Mesenchymal stem cell (in vitro differentiated cells and primary cell): ENCODE measurements at regions not wholly inside any gene's neighbourhood (a gene's known extent, or its start where the extent isn't known, plus 50 kb on each side); places are given as distances from the start of the nearest gene placed in this dataset.

Experiments used
- DNase-seq: peaks from one replicate; pipeline ENCODE4 v3.0.0-alpha.2; 2013
- H2AFZ ChIP-seq: one replicate; pipeline ENCODE4 v1.6.1; 2013; ENCODE audit warnings: low read depth, mild to moderate bottlenecking, control low read depth, inconsistent platforms, low read length, moderate library complexity
- H2AK5ac ChIP-seq: 2 replicates; pipeline ENCODE4 v1.6.1; 2013; ENCODE audit warnings: low read length, moderate library complexity, mild to moderate bottlenecking, inconsistent platforms; ENCODE audit not compliant: severe bottlenecking
- H2BK120ac ChIP-seq: one replicate; pipeline ENCODE4 v1.6.1; 2013; ENCODE audit warnings: low read depth, mild to moderate bottlenecking, inconsistent platforms, low read length, moderate library complexity
- H2BK12ac ChIP-seq, 2 experiments: one replicate each; pipeline ENCODE4 v1.6.1; 2013; ENCODE audit warnings: inconsistent platforms in 2 of 2, low read length in 2 of 2, mild to moderate bottlenecking in 2 of 2, moderate library complexity in 2 of 2, control low read depth in 1 of 2
- H2BK15ac ChIP-seq: one replicate; pipeline ENCODE4 v1.6.1; 2013; ENCODE audit warnings: mild to moderate bottlenecking, low read depth, inconsistent platforms; ENCODE audit not compliant: poor library complexity, severe bottlenecking
- H2BK5ac ChIP-seq: 2 replicates; pipeline ENCODE4 v1.6.1; 2013; ENCODE audit warnings: low read depth, mild to moderate bottlenecking, low read length, control low read depth, inconsistent platforms; ENCODE audit not compliant: poor library complexity, severe bottlenecking
- H3K14ac ChIP-seq, 2 experiments: one replicate each; pipeline ENCODE4 v1.6.1; 2013; ENCODE audit warnings: inconsistent platforms in 2 of 2, low read length in 2 of 2, control low read depth in 1 of 2, mild to moderate bottlenecking in 1 of 2, moderate library complexity in 1 of 2
- H3K18ac ChIP-seq, 2 experiments: one replicate each; pipeline ENCODE4 v1.6.1; 2013; ENCODE audit warnings: inconsistent platforms in 2 of 2, low read length in 2 of 2, control low read depth in 1 of 2, low read depth in 1 of 2, mild to moderate bottlenecking in 1 of 2
- H3K23ac ChIP-seq, 2 experiments: one replicate each; pipeline ENCODE4 v1.6.1; 2013; ENCODE audit warnings: inconsistent platforms in 2 of 2, low read length in 2 of 2, mild to moderate bottlenecking in 2 of 2, moderate library complexity in 2 of 2, control low read depth in 1 of 2
- H3K27ac ChIP-seq: 2 replicates; pipeline ENCODE4 v1.5.1; 2013; ENCODE audit warnings: mild to moderate bottlenecking, moderate library complexity, low read length, control low read depth, inconsistent platforms; ENCODE audit not compliant: poor library complexity, severe bottlenecking
- H3K27me3 ChIP-seq, 2 experiments: 2 replicates each; pipeline versions ENCODE4 v1.6.1 to v1.7.0; 2013; ENCODE audit warnings: low read length in 2 of 2, mild to moderate bottlenecking in 2 of 2, moderate library complexity in 2 of 2, control low read depth in 1 of 2, inconsistent platforms in 1 of 2; ENCODE audit not compliant: control insufficient read depth in 1 of 2, insufficient read depth in 1 of 2
- H3K36me3 ChIP-seq, 2 experiments: 2 replicates each; pipeline versions ENCODE4 v1.6.1 to v1.7.0; 2013; ENCODE audit warnings: low read length in 2 of 2, control low read depth in 1 of 2, inconsistent platforms in 1 of 2, low read depth in 1 of 2, mild to moderate bottlenecking in 1 of 2; ENCODE audit not compliant: insufficient read depth in 2 of 2, control insufficient read depth in 1 of 2
- H3K4ac ChIP-seq, 2 experiments: one replicate each; pipeline ENCODE4 v1.6.1; 2013; ENCODE audit warnings: inconsistent platforms in 2 of 2, low read length in 2 of 2, mild to moderate bottlenecking in 2 of 2, moderate library complexity in 2 of 2, control low read depth in 1 of 2, low read depth in 1 of 2
- H3K4me1 ChIP-seq: 2 replicates; pipeline ENCODE4 v1.6.1; 2013; ENCODE audit warnings: low read depth, low read length, control low read depth; ENCODE audit not compliant: control insufficient read depth, insufficient read depth
- H3K4me2 ChIP-seq: 2 replicates; pipeline ENCODE4 v1.6.1; 2013; ENCODE audit warnings: low read length, mild to moderate bottlenecking, inconsistent platforms; ENCODE audit not compliant: poor library complexity, severe bottlenecking
- H3K4me3 ChIP-seq, 2 experiments: 2 replicates each; pipeline versions ENCODE4 v1.5.1 to v1.7.0; 2013; ENCODE audit warnings: low read length in 2 of 2, mild to moderate bottlenecking in 2 of 2, control low read depth in 1 of 2, low read depth in 1 of 2; ENCODE audit not compliant: insufficient read depth in 1 of 2
- H3K79me1 ChIP-seq: replicated peaks from 2 replicates; pipeline ENCODE4 v1.6.1; 2013; ENCODE audit warnings: mild to moderate bottlenecking, control low read depth, low read length, inconsistent platforms; ENCODE audit not compliant: poor library complexity, severe bottlenecking
- H3K9ac ChIP-seq: 2 replicates; pipeline ENCODE4 v1.7.0; 2013; ENCODE audit warnings: mild to moderate bottlenecking, low read length, moderate library complexity
- H3K9me3 ChIP-seq: 2 replicates; pipeline ENCODE4 v1.7.0; 2013; ENCODE audit warnings: mild to moderate bottlenecking, low read length; ENCODE audit not compliant: control insufficient read depth
- H4K8ac ChIP-seq: one replicate; pipeline ENCODE4 v1.6.1; 2013; ENCODE audit warnings: inconsistent platforms, mild to moderate bottlenecking, low read length, moderate library complexity
- H4K91ac ChIP-seq: one replicate; pipeline ENCODE4 v1.6.1; 2013; ENCODE audit warnings: mild to moderate bottlenecking, low read length, inconsistent platforms
- WGBS: methylation state at CpG from one replicate; pipeline ENCODE4 v1.1.7; 2013; ENCODE audit warnings: mixed read lengths; 5-methylcytosine and 5-hydroxymethylcytosine counted together

GRCh38 chr14:52185178-52185577 is 82.3 kb upstream of the PTGDR start:
- Histone ChIP-seq H2AK5ac (no peak overlapping the region), H2BK120ac (no peak overlapping the region), H2AFZ (no peak overlapping the region), H3K4me2 (no peak overlapping the region), H3K79me1 (no peaks in the 10 kb centered on the region), H4K91ac (no peak overlapping the region), H3K27ac (no peak overlapping the region), H3K27me3 (peaks cover 0 to 4% of the 10 kb centered on the region in 2 experiments), H3K4me3 (no peak overlapping the region), H2BK12ac (no peak overlapping the region), H3K9ac (no peak overlapping the region), H3K9me3 (peaks cover 4% of the 10 kb centered on the region), H3K36me3 (no peaks in the 10 kb centered on the region), H3K18ac (no peak overlapping the region), H3K23ac (no peak overlapping the region), H3K4me1 (no peaks in the 10 kb centered on the region), H4K8ac (no peak overlapping the region), H2BK15ac (no peak overlapping the region), H3K14ac (no peak overlapping the region), H2BK5ac (no peak overlapping the region), H3K4ac (no peak overlapping the region)
- DNase-seq: no peak
- 88% methylated on average over 2 of the region's 3 CpGs for WGBS

DNA sequence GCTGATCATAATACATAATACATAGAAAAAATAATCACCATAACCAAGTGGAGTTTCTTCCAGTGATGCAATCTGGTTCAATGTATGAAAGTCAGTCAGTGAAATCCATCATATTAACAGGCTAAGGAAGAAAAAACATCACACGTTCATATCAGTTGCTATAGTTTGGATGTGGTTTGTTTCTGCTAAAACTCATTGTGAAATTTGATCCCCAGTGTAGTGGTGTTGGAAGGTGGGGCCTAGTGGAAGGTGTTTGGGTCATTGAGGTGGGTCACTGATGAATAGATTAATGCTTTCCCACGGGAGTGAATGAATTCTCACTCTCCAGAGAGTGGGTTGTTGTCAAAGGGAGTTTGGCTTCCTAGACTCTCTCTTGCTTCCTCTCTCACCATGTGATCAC is 84.6 kb upstream of the PTGDR start:
- H3K4me1 ChIP-seq: no peaks in the 10 kb centered on the region
- DNase-seq: no peak
- no peak overlapping the region for H3K4me3 ChIP-seq
- H3K4me2 ChIP-seq: no peak overlapping the region
- no peaks in the 10 kb centered on the region for H3K79me1 ChIP-seq
- H4K8ac ChIP-seq: no peak overlapping the region
- no peak overlapping the region for H3K4ac ChIP-seq
- H3K18ac ChIP-seq: no peak overlapping the region
- no peak overlapping the region for H2BK5ac ChIP-seq
- no peak overlapping the region for H2AFZ ChIP-seq
- H3K27ac ChIP-seq: no peak overlapping the region
- WGBS: 73% methylated on average over 2 of the region's 2 CpGs
- H3K14ac ChIP-seq: no peak overlapping the region
- H3K23ac ChIP-seq: no peak overlapping the region
- no peak overlapping the region for H3K9ac ChIP-seq
- H3K36me3 ChIP-seq: no peaks in the 10 kb centered on the region
- H4K91ac ChIP-seq: no peak overlapping the region
- no peak overlapping the region for H2BK12ac ChIP-seq
- peaks cover 0 to 4% of the 10 kb centered on the region in 2 experiments for H3K27me3 ChIP-seq
- no peak overlapping the region for H2BK120ac ChIP-seq
- H3K9me3 ChIP-seq: peaks cover 4% of the 10 kb centered on the region
- no peak overlapping the region for H2AK5ac ChIP-seq
- H2BK15ac ChIP-seq: no peak overlapping the region

- Histone ChIP-seq H4K91ac (no peak overlapping the region), H3K9ac (no peak overlapping the region), H3K79me1 (no peaks in the 10 kb centered on the region), H4K8ac (no peak overlapping the region), H3K23ac (no peak overlapping the region), H2BK12ac (no peak overlapping the region), H2BK120ac (no peak overlapping the region), H3K27ac (no peak overlapping the region), H2BK5ac (no peak overlapping the region), H2BK15ac (no peak overlapping the region), H3K4me2 (no peak overlapping the region), H3K18ac (no peak overlapping the region), H3K36me3 (no peaks in the 10 kb centered on the region), H3K4me1 (no peaks in the 10 kb centered on the region), H3K4ac (no peak overlapping the region), H2AFZ (no peak overlapping the region), H2AK5ac (no peak overlapping the region), H3K14ac (no peak overlapping the region), H3K9me3 (peaks cover 11% of the 10 kb centered on the region), H3K27me3 (peaks cover 7 to 11% of the 10 kb centered on the region in 2 experiments), H3K4me3 (no peak overlapping the region)
- no peak for DNase-seq
- WGBS: 0% methylated on average over 1 of the region's 6 CpGs
Measured at GRCh38 chr14:52179141-52179790, 88.2 kb upstream of the PTGDR start.

DNA sequence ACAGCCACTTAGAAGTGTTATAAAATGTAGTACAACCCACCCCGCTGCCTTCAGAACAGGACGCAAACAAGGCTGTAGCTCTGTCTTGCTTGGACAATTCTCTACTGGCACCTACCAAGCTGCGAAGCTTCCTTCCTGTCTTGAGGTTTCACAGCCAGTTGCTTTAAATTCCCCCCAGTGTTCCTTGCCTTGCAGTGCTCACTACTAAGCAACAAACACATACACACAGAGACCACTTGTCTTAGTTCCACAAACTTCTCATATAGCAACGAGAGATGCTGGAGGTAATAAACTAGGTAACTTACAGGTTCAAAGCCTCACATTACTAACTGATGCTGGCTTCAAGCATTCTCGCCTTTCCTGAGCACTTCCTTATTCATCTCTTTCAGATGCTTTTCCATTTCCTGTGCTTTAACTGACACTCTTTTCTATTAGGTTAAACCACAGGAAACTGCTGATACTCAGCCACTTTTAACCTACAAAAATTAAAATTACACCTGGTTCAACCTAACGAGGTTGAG is 91.5 kb upstream of the PTGDR start:
- H2BK5ac ChIP-seq: no peak overlapping the region
- WGBS: 93% methylated on average over 5 of the region's 6 CpGs
- H3K79me1 ChIP-seq: no peaks in the 10 kb centered on the region
- no peak overlapping the region for H3K4ac ChIP-seq
- H3K14ac ChIP-seq: no peak overlapping the region
- no peak overlapping the region for H4K8ac ChIP-seq
- DNase-seq: no peak
- no peak overlapping the region for H3K4me3 ChIP-seq
- peaks cover 7 to 11% of the 10 kb centered on the region in 2 experiments for H3K27me3 ChIP-seq
- H3K18ac ChIP-seq: no peak overlapping the region
- H3K9me3 ChIP-seq: peaks cover 34% of the 10 kb centered on the region
- no peak overlapping the region for H2AK5ac ChIP-seq
- no peaks in the 10 kb centered on the region for H3K36me3 ChIP-seq
- H2BK12ac ChIP-seq: no peak overlapping the region
- no peak overlapping the region for H3K27ac ChIP-seq
- no peaks in the 10 kb centered on the region for H3K4me1 ChIP-seq
- H3K4me2 ChIP-seq: no peak overlapping the region
- H2AFZ ChIP-seq: no peak overlapping the region
- no peak overlapping the region for H3K23ac ChIP-seq
- no peak overlapping the region for H2BK15ac ChIP-seq
- H2BK120ac ChIP-seq: no peak overlapping the region
- no peak overlapping the region for H4K91ac ChIP-seq
- H3K9ac ChIP-seq: no peak overlapping the region
